ENCODE measurements at regions not wholly inside any gene's neighbourhood (a gene's known extent, or its start where the extent isn't known, plus 50 kb on each side); places are given as distances from the start of the nearest gene placed in this dataset.

- Histone ChIP-seq H3K4me2 (ENCODE audit: control insufficient read depth, insufficient read depth) (no peak overlapping the region), H2AFZ (ENCODE audit: control insufficient read depth, low read depth, low read length) (no peak overlapping the region), H3K27ac (ENCODE audit: control insufficient read depth, insufficient read depth) (no peak overlapping the region), H3K9ac (ENCODE audit: control insufficient read depth, insufficient read depth, low read length) (no peak overlapping the region), H3K27me3 (replicated peaks in 1 of 2; ENCODE audit: control insufficient read depth in 2 of 2, insufficient read depth in 2 of 2, low read length in 1 of 2) (no peaks in the 10 kb centered on the region), H3K4me1 (ENCODE audit: control insufficient read depth, insufficient read depth, low read length) (peaks cover 23% of the 10 kb centered on the region), H3K9me3 (replicated peaks; ENCODE audit: control insufficient read depth, insufficient read depth, low read length) (no peaks in the 10 kb centered on the region), H3K36me3 (ENCODE audit: control insufficient read depth in 2 of 2, insufficient read depth in 2 of 2, low read length in 1 of 2) (no peaks in the 10 kb centered on the region), H3K4me3 (no peak overlapping the region), H3K79me2 (ENCODE audit: control insufficient read depth, insufficient read depth, low read length) (no peaks in the 10 kb centered on the region), H4K20me1 (ENCODE audit: control insufficient read depth, insufficient read depth) (no peaks in the 10 kb centered on the region)
- FAIRE-seq (peak; percentile 69), ATAC-seq (no peak), DNase-seq (ENCODE audit: low read depth, low spot score) (no peak)
- ChIA-PET SMC1A (ENCODE audit: uncharacterized antibody, unreplicated experiment) (interaction anchor here (1.3 to 2.1 kb wide), 4 partner anchors 9 to 250 kb away, joined by 3 to 8 read pairs (median 6); no protein-coding TSS in a partner anchor), RAD21 (ENCODE audit: unreplicated experiment) (interaction anchor here (0.9 to 1.5 kb wide), 3 partner anchors 9 to 209 kb away, joined by 3 to 5 read pairs (median 4); no protein-coding TSS in a partner anchor), CTCF (interaction anchor here (1.1 to 1.9 kb wide), 4 partner anchors 9 to 260 kb away, joined by 4 to 6 read pairs (median 4); no protein-coding TSS in a partner anchor), POLR2A (no interaction called here)
- WGBS (ENCODE audit: insufficient coverage, insufficient replicate concordance, low lambda C conversion rate, missing lambda C conversion rate), result 4% methylated on average over 2 of the region's 2 CpGs
- TF ChIP-seq SREBF1 (IDR thresholded peaks at IDR 0.05; ENCODE audit: low read length) (no peak), POU2F2 (IDR thresholded peaks at IDR 0.05; ENCODE audit: borderline replicate concordance, low read depth, low read length) (no peak), SPI1 (IDR thresholded peaks at IDR 0.05; ENCODE audit: borderline replicate concordance, insufficient read depth, low read depth, low read length) (no peak), SMC3 (IDR thresholded peaks at IDR 0.05; ENCODE audit: borderline replicate concordance, low read length) (no peak), WRNIP1 (IDR thresholded peaks at IDR 0.05; ENCODE audit: borderline replicate concordance, low read depth, low read length) (no peak), USF2 (IDR thresholded peaks at IDR 0.05; ENCODE audit: borderline replicate concordance, low read depth, low read length) (no peak), MYC (IDR thresholded peaks at IDR 0.05; ENCODE audit: insufficient read depth, insufficient read length, insufficient replicate concordance, low read length, severe bottlenecking) (no peak), ZNF24 (IDR thresholded peaks at IDR 0.05) (no peak), MXI1 (IDR thresholded peaks at IDR 0.05; ENCODE audit: low read depth, low read length) (no peak), NBN (IDR thresholded peaks at IDR 0.05) (no peak), BMI1 (IDR thresholded peaks at IDR 0.05; ENCODE audit: borderline replicate concordance) (no peak), FOXK2 (IDR thresholded peaks at IDR 0.05) (no peak)
- intact Hi-C loops (cut with micrococcal nuclease; ENCODE audit: unreplicated experiment), result no loop called here
- in situ Hi-C loops (cut with MboI), result no loop called here
- BruUV-seq (replicated peaks), result no TSS peak
Measured at GRCh38 chr18:56316727-56317126, 321.7 kb downstream of the TXNL1 start.
